ENCODE measurements at regions not wholly inside any gene's neighbourhood (a gene's known extent, or its start where the extent isn't known, plus 50 kb on each side); places are given as distances from the start of the nearest gene placed in this dataset.

DNA sequence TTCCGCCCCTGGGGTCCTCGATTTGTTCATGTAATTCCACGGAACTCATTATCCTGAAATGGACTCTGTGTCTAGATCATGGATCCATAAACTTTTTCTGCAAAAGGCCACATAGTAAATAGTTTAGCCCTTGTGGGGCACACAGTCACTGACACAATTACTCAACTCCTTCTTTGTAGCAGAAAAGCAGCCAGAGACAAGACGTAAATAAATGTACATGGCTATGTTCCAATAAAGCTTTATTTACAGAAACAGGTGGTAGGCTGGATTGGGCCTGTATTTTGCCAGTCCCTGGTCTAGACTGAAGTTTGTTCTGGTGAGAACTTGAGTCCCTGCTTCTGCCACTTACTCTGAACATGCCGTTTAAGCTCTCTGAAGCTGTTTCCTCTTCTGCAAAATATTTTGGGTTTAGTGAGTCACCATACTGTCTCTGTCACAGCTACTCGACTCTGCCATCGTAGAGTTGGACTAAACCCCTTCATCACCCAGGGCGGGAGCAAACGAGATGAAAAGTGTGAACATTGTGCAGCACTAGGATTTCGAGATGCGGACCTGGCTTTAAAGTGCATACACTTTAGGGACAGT, 61.9 kb upstream of the FOXF1 start:
- DNase-seq (ENCODE audit: insufficient read length, low spot score) (no peak), FAIRE-seq (no peak)
- TF ChIP-seq TAF1 (IDR thresholded peaks at IDR 0.05; ENCODE audit: low read depth, low read length) (no peak), SPI1 (IDR thresholded peaks at IDR 0.05; ENCODE audit: low read depth, low read length) (no peak), POLR2AphosphoS5 (IDR thresholded peaks at IDR 0.05; ENCODE audit: low read depth, low read length) (no peak), POLR2A (IDR thresholded peaks at IDR 0.05; ENCODE audit: low read depth, low read length) (no peak), POU2F2 (IDR thresholded peaks at IDR 0.05; ENCODE audit: low read depth, low read length) (no peak), PAX5 (IDR thresholded peaks at IDR 0.05; ENCODE audit: insufficient read depth, low read length, severe bottlenecking) (no peak)

GRCh38 chr16:86449446-86450095, 60.8 kb upstream of the FOXF1 start:
- FAIRE-seq = no peak

DNA sequence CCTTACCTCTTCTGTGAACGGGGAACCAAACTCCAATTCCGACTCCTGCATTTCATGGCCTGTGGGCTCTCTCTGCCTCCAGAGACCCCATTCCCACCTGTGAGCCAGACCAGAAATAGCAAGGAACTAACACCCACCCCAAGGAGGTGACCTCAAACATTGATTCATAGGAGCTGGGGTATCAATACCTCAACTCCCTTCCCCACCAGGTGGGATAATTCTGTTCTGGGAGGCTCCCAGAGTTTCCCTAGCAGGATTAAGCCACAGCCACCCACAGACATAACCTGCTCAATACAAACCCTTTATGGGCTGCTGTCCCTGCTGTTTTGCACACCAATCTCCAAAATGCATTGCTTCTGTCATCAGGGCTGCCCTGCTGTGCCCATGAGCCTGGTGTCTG, 59.6 kb upstream of the FOXF1 start:
- TF ChIP-seq POLR2A (IDR thresholded peaks at IDR 0.05; ENCODE audit: low read depth, low read length) (no peak), TAF1 (IDR thresholded peaks at IDR 0.05; ENCODE audit: low read depth, low read length) (no peak), POU2F2 (IDR thresholded peaks at IDR 0.05; ENCODE audit: low read depth, low read length) (no peak), POLR2AphosphoS5 (IDR thresholded peaks at IDR 0.05; ENCODE audit: low read depth, low read length) (no peak), SPI1 (IDR thresholded peaks at IDR 0.05; ENCODE audit: low read depth, low read length) (no peak), PAX5 (IDR thresholded peaks at IDR 0.05; ENCODE audit: insufficient read depth, low read length, severe bottlenecking) (no peak)
- DNase-seq (ENCODE audit: insufficient read length, low spot score) = no peak
- FAIRE-seq = no peak

More at GRCh38 chr16:86449446-86450095, 60.8 kb upstream of the FOXF1 start:
- no peak for TF ChIP-seq SPI1 (IDR thresholded peaks at IDR 0.05; ENCODE audit: low read depth, low read length)
- TF ChIP-seq POLR2AphosphoS5 (IDR thresholded peaks at IDR 0.05; ENCODE audit: low read depth, low read length) = no peak
- no peak for TF ChIP-seq POLR2A (IDR thresholded peaks at IDR 0.05; ENCODE audit: low read depth, low read length)
- no peak for TF ChIP-seq POU2F2 (IDR thresholded peaks at IDR 0.05; ENCODE audit: low read depth, low read length)
- no peak for DNase-seq (ENCODE audit: insufficient read length, low spot score)

GRCh38 chr16:86452451-86452850, 57.9 kb upstream of the FOXF1 start:
- TF ChIP-seq TAF1 (IDR thresholded peaks at IDR 0.05; ENCODE audit: low read depth, low read length) (no peak), SPI1 (IDR thresholded peaks at IDR 0.05; ENCODE audit: low read depth, low read length) (no peak), PAX5 (IDR thresholded peaks at IDR 0.05; ENCODE audit: insufficient read depth, low read length, severe bottlenecking) (no peak), POLR2AphosphoS5 (IDR thresholded peaks at IDR 0.05; ENCODE audit: low read depth, low read length) (no peak), POLR2A (IDR thresholded peaks at IDR 0.05; ENCODE audit: low read depth, low read length) (no peak), POU2F2 (IDR thresholded peaks at IDR 0.05; ENCODE audit: low read depth, low read length) (no peak)
- FAIRE-seq (no peak), DNase-seq (ENCODE audit: insufficient read length, low spot score) (no peak)

- FAIRE-seq (no peak), DNase-seq (ENCODE audit: insufficient read length, low spot score) (no peak)
- TF ChIP-seq POLR2A (IDR thresholded peaks at IDR 0.05; ENCODE audit: low read depth, low read length) = no peak
- no peak for TF ChIP-seq PAX5 (IDR thresholded peaks at IDR 0.05; ENCODE audit: insufficient read depth, low read length, severe bottlenecking)
- TF ChIP-seq SPI1 (IDR thresholded peaks at IDR 0.05; ENCODE audit: low read depth, low read length) = no peak
- no peak for TF ChIP-seq TAF1 (IDR thresholded peaks at IDR 0.05; ENCODE audit: low read depth, low read length)
- TF ChIP-seq POLR2AphosphoS5 (IDR thresholded peaks at IDR 0.05; ENCODE audit: low read depth, low read length) = no peak
Measured at GRCh38 chr16:86455116-86455515, 55.2 kb upstream of the FOXF1 start.

- DNase-seq (ENCODE audit: insufficient read length, low spot score) (no peak), FAIRE-seq (no peak)
- no peak for TF ChIP-seq SPI1 (IDR thresholded peaks at IDR 0.05; ENCODE audit: low read depth, low read length)
- no peak for TF ChIP-seq POU2F2 (IDR thresholded peaks at IDR 0.05; ENCODE audit: low read depth, low read length)
- no peak for TF ChIP-seq POLR2A (IDR thresholded peaks at IDR 0.05; ENCODE audit: low read depth, low read length)
- TF ChIP-seq PAX5 (IDR thresholded peaks at IDR 0.05; ENCODE audit: insufficient read depth, low read length, severe bottlenecking) = no peak
- no peak for TF ChIP-seq TAF1 (IDR thresholded peaks at IDR 0.05; ENCODE audit: low read depth, low read length)
- TF ChIP-seq POLR2AphosphoS5 (IDR thresholded peaks at IDR 0.05; ENCODE audit: low read depth, low read length) = no peak
Measured at GRCh38 chr16:86455640-86456039, 54.7 kb upstream of the FOXF1 start.

DNA sequence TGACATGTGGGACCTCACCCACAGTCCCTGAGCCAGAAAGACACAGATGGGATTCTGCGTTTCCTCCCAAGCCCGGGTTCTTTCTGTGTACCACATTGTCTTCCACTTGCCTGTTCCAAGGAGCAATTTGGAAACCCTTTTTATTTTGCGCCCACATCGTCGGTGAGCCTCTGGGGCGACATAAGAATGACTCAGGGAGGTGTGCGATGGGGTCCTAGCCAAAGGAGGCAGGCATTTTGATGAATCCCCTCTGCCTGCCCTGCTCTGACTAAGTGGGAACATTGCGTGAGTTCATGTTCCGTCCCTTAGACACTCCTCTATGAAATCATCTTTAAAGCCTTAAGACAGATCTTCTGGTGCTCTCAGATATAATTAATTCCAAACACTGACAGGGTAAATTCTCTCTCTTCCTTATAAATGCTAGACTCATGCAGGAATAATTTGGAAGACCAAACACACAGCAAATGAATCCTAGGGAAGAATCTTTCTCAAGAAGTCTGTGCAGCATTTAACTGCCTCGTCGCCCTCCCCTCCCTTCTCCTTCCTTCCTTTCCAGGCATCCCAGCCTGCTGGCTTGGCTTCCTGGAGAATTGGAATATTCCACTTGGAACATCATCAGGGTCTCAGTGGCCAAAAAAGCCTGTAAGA, 52.7 kb upstream of the FOXF1 start:
- FAIRE-seq (no peak), DNase-seq (ENCODE audit: insufficient read length, low spot score) (no peak)
- TF ChIP-seq POLR2A (IDR thresholded peaks at IDR 0.05; ENCODE audit: low read depth, low read length) (no peak), TAF1 (IDR thresholded peaks at IDR 0.05; ENCODE audit: low read depth, low read length) (no peak), POU2F2 (IDR thresholded peaks at IDR 0.05; ENCODE audit: low read depth, low read length) (no peak), POLR2AphosphoS5 (IDR thresholded peaks at IDR 0.05; ENCODE audit: low read depth, low read length) (no peak), SPI1 (IDR thresholded peaks at IDR 0.05; ENCODE audit: low read depth, low read length) (no peak), PAX5 (IDR thresholded peaks at IDR 0.05; ENCODE audit: insufficient read depth, low read length, severe bottlenecking) (no peak)

- FAIRE-seq (no peak), DNase-seq (ENCODE audit: insufficient read length, low spot score) (no peak)
- no peak for TF ChIP-seq TAF1 (IDR thresholded peaks at IDR 0.05; ENCODE audit: low read depth, low read length)
- TF ChIP-seq SPI1 (IDR thresholded peaks at IDR 0.05; ENCODE audit: low read depth, low read length) = no peak
- TF ChIP-seq PAX5 (IDR thresholded peaks at IDR 0.05; ENCODE audit: insufficient read depth, low read length, severe bottlenecking) = no peak
- TF ChIP-seq POLR2A (IDR thresholded peaks at IDR 0.05; ENCODE audit: low read depth, low read length) = no peak
- TF ChIP-seq POU2F2 (IDR thresholded peaks at IDR 0.05; ENCODE audit: low read depth, low read length) = no peak
- no peak for TF ChIP-seq POLR2AphosphoS5 (IDR thresholded peaks at IDR 0.05; ENCODE audit: low read depth, low read length)
Measured at GRCh38 chr16:86458149-86458777, 52.1 kb upstream of the FOXF1 start.

DNA sequence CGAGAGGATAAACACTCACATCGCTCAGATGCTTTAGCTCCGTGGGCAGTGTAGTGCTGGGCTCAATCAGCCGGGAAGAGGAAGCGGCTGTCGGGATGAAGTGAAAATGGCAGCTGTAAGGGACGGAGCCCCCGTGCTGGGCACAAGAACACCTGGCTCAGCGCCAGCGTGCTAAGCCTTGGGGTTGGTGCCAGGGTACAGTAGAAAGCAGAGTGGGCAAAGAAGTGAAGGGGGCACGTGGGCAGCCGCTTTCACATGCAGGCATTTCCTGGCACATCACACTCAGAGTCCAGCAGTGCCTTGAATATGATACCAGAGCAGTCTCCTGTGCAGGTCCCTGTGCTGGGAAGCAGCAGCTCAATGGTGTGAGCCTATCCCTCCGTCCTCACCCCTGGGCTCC, 51.1 kb upstream of the FOXF1 start:
- no peak for TF ChIP-seq PAX5 (IDR thresholded peaks at IDR 0.05; ENCODE audit: insufficient read depth, low read length, severe bottlenecking)
- TF ChIP-seq TAF1 (IDR thresholded peaks at IDR 0.05; ENCODE audit: low read depth, low read length) = no peak
- TF ChIP-seq POU2F2 (IDR thresholded peaks at IDR 0.05; ENCODE audit: low read depth, low read length) = no peak
- no peak for TF ChIP-seq POLR2AphosphoS5 (IDR thresholded peaks at IDR 0.05; ENCODE audit: low read depth, low read length)
- no peak for FAIRE-seq
- DNase-seq (ENCODE audit: insufficient read length, low spot score) = no peak
